Chondrocyte (in vitro differentiated cells): ENCODE measurements at regions not wholly inside any gene's neighbourhood (a gene's known extent, or its start where the extent isn't known, plus 50 kb on each side); places are given as distances from the start of the nearest gene placed in this dataset.

Experiments
- DNase-seq: peaks from one replicate; pipeline ENCODE4 v3.0.0; 2021; ENCODE audit warnings: mixed read lengths, low spot score
- H3K27ac Mint-ChIP-seq: one replicate; pipeline ENCODE4 v1.8.0; 2021; ENCODE audit warnings: mild to moderate bottlenecking, moderate library complexity, mixed read lengths; ENCODE audit not compliant: unreplicated experiment
- H3K27me3 Mint-ChIP-seq: 2 replicates; pipeline ENCODE4 v1.8.0; 2021; ENCODE audit warnings: low read depth, mixed read lengths
- H3K36me3 Mint-ChIP-seq: 2 replicates; pipeline ENCODE4 v1.8.0; 2021; ENCODE audit warnings: low read depth, mixed read lengths
- H3K4me1 Mint-ChIP-seq: 2 replicates; pipeline ENCODE4 v1.8.0; 2021; ENCODE audit warnings: low read depth, mild to moderate bottlenecking, mixed read lengths
- H3K4me3 Mint-ChIP-seq: one replicate; pipeline ENCODE4 v1.8.0; 2021; ENCODE audit warnings: mild to moderate bottlenecking, moderate library complexity, mixed read lengths; ENCODE audit not compliant: unreplicated experiment
- H3K9me3 Mint-ChIP-seq: 2 replicates; pipeline ENCODE4 v1.8.0; 2021; ENCODE audit warnings: low read depth, mixed read lengths
- TF ChIP-seq, protein P1 (sequence below): fragments of 200-600 bp; sonication (generic); IDR thresholded peaks from 2 replicates; pipeline ENCODE4 v1.5.0; 2021; ENCODE audit warnings: antibody characterized with exemption, mild to moderate bottlenecking, moderate library complexity

DNA sequence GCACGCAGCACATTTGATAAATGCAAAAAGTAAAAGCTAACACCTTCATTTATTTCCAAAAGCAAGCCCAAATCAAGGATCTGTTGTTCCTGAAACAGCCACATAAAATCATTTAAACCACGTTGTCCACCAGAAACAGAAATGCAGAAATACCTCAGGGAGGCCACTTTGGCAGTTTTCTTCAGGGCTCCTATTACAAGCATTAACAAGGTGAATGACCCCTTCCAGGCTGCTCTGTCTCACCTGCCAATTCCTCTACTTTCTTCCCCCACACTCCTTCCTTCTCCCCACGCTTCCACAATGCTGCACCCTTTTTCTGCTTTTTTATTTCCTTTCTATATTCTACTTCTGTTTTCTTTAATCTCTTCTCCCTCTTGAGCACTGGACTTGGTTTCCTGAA lies 55.0 kb upstream of the PTGFRN start:
- H3K27ac Mint-ChIP-seq = peak overlapping the region; percentile 78
- H3K4me1 Mint-ChIP-seq = peaks cover 67% of the 10 kb centered on the region
- H3K27me3 Mint-ChIP-seq = no peaks in the 10 kb centered on the region
- no peak overlapping the region for H3K4me3 Mint-ChIP-seq
- H3K9me3 Mint-ChIP-seq = no peaks in the 10 kb centered on the region
- H3K36me3 Mint-ChIP-seq = no peaks in the 10 kb centered on the region
- no peak for DNase-seq
- TF ChIP-seq, protein P1, sequence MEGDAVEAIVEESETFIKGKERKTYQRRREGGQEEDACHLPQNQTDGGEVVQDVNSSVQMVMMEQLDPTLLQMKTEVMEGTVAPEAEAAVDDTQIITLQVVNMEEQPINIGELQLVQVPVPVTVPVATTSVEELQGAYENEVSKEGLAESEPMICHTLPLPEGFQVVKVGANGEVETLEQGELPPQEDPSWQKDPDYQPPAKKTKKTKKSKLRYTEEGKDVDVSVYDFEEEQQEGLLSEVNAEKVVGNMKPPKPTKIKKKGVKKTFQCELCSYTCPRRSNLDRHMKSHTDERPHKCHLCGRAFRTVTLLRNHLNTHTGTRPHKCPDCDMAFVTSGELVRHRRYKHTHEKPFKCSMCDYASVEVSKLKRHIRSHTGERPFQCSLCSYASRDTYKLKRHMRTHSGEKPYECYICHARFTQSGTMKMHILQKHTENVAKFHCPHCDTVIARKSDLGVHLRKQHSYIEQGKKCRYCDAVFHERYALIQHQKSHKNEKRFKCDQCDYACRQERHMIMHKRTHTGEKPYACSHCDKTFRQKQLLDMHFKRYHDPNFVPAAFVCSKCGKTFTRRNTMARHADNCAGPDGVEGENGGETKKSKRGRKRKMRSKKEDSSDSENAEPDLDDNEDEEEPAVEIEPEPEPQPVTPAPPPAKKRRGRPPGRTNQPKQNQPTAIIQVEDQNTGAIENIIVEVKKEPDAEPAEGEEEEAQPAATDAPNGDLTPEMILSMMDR = no peak

GRCh38 chr1:116855191-116855619 lies 54.5 kb upstream of the PTGFRN start:
- DNase-seq = no peak
- H3K4me3 Mint-ChIP-seq = no peak overlapping the region

GRCh38 chr1:116855773-116856201 lies 53.9 kb upstream of the PTGFRN start:
- H3K27me3 Mint-ChIP-seq = no peaks in the 10 kb centered on the region
- H3K9me3 Mint-ChIP-seq = no peaks in the 10 kb centered on the region
- TF ChIP-seq, protein P1 = peak; percentile 21
- peaks cover 58% of the 10 kb centered on the region for H3K4me1 Mint-ChIP-seq
- no peak overlapping the region for H3K4me3 Mint-ChIP-seq
- peak overlapping the region; percentile 78 for H3K27ac Mint-ChIP-seq
- no peaks in the 10 kb centered on the region for H3K36me3 Mint-ChIP-seq
- no peak for DNase-seq

More at GRCh38 chr1:116855191-116855619, 54.5 kb upstream of the PTGFRN start:
- no peaks in the 10 kb centered on the region for H3K27me3 Mint-ChIP-seq
- H3K4me1 Mint-ChIP-seq = peaks cover 63% of the 10 kb centered on the region
- no peaks in the 10 kb centered on the region for H3K36me3 Mint-ChIP-seq
- no peaks in the 10 kb centered on the region for H3K9me3 Mint-ChIP-seq
- peak overlapping the region; percentile 78 for H3K27ac Mint-ChIP-seq
- TF ChIP-seq, protein P1 = no peak

GRCh38 chr1:116856312-116856711 lies 53.4 kb upstream of the PTGFRN start:
- Mint-ChIP-seq H3K27ac (no peak overlapping the region), H3K36me3 (no peaks in the 10 kb centered on the region), H3K9me3 (no peaks in the 10 kb centered on the region), H3K4me1 (peaks cover 57% of the 10 kb centered on the region), H3K4me3 (no peak overlapping the region), H3K27me3 (no peaks in the 10 kb centered on the region)
- no peak for DNase-seq
- TF ChIP-seq, protein P1 = no peak

GRCh38 chr1:116857092-116857491 lies 52.6 kb upstream of the PTGFRN start:
- TF ChIP-seq, protein P1 = no peak
- Mint-ChIP-seq H3K36me3 (no peaks in the 10 kb centered on the region), H3K27ac (no peak overlapping the region), H3K4me1 (peaks cover 53% of the 10 kb centered on the region), H3K27me3 (no peaks in the 10 kb centered on the region), H3K9me3 (no peaks in the 10 kb centered on the region), H3K4me3 (no peak overlapping the region)
- no peak for DNase-seq
